HG03342 (cell line): ENCODE measurements at regions not wholly inside any gene's neighbourhood (a gene's known extent, or its start where the extent isn't known, plus 50 kb on each side); places are given as distances from the start of the nearest gene placed in this dataset.

ENCODE experiments used
- ATAC-seq: cut with Tn5 transposase; IDR thresholded peaks from one replicate; pipeline ENCODE4 v1.9.1; 2021; ENCODE audit warnings: mild to moderate bottlenecking, moderate library complexity; ENCODE audit not compliant: unreplicated experiment

GRCh38 chr2:64331849-64332699, 121.9 kb upstream of the LGALSL start:
- no peak for ATAC-seq

DNA sequence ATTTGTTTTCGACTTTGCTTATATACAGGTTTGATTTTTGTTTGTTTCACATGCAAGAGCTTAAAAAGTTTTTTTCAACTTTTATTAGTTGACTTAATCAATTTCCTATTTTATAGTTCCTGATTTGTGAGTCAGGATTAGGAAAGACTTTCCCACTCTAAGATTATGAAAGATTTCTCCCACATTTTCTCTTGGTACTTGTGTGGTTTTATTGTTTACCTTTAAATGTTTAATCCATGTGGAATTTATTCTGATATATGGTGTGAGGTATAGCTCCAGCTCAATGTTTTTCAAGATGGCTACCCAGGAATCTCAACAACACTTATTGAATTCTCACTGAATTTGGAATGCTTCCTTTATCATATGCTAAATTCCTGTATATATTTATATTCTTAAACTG, 117.8 kb upstream of the LGALSL start:
- ATAC-seq: no peak

GRCh38 chr2:64337314-64337713, 116.6 kb upstream of the LGALSL start:
- ATAC-seq: no peak

GRCh38 chr2:64338108-64338507, 115.9 kb upstream of the LGALSL start:
- no peak for ATAC-seq

DNA sequence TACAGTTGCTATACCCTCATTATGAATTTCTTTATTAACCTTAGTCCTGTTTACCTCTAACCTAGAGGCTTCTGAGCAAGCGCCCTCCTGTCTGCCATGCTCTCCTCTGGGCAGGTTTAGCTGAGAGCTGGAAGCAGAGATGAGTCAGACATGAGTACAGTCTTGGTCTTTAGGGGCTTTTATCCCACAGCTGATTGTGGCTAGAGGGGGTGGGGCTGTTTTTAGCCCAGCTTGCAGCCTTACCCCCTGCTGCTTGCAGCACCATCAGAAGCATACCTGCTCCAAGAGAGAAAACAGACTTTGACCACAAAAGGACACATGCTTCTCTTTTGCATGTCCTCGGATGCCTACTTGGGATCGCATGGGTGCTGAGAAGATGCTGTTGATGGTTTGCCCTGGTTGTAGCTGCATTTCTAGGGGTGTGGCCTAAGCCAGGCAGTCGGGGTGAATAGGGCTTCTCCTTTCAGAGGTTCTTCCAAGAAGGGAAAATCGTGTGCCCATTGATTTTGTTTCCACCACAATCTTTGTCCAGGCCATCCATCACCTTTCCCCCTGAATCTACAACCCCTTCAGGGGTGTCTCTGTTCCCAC, 115.0 kb upstream of the LGALSL start:
- ATAC-seq: no peak

DNA sequence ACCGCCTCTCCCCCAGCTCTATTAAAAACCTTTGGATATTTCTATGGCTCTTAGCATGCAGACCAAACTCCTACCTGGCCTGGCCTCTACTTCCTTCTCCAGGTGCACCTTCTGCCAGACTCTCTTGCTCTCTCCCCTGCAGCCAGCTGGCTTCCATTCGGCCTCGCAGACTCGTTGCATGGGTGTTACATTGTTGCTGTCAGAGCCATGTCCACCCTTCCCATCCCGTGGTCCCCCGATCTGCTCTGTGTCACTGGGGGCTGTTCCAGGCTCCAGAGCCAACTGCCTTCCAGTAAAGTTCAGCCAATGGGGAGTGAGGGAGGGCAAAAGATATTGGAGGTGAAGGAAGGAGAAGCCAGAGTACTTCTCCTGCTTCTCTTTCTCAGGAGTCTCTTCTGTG, 112.5 kb upstream of the LGALSL start:
- no peak for ATAC-seq

- ATAC-seq: no peak
These were observed 111.5 kb upstream of the LGALSL start for GRCh38 chr2:64342195-64343099.

DNA sequence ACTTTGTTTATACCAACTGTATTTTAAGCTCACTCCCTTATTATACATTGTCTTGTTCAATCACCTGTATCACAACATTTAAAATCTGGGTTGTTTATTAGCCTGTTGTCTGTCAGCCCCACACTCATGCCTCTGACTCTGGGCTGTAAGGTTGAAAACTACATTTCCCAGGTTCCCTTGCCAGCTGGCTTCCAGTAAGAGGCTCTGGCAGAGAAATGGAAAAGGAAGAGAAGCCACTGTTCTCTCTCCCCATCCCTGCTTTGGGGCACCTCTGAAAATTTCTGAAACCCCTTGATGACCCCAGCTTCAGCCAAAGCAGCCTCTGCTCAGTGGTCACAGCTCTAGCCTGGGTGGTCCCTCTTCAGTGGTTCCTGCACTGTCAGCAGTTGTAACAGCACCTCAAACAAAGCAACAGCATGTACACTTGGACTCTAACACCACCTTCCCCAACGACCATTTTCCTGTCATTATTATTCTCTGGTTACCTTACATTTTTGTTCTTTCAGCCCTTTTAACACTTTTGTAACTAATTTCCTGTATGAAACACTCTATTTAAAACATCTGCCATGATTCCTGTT, 108.9 kb upstream of the LGALSL start:
- no peak for ATAC-seq

DNA sequence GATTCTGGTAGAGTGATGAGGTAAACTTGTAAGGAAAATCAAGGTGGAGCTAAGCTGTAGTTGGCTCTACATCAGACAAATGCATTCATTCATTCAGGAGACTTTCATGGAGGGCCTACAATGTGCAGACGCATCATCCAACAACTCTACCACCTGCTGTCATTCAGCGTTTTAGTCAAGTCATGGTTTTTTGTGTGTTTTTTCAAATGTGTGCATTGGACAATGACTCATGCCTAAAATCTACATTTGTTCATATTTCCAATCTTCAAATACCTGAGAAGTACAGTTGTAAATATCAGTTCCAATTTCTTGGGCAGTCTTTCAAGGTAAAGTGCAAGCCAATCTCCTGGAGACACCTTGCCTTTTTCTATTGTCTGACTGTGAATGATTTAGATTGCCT, 108.0 kb upstream of the LGALSL start:
- no peak for ATAC-seq

- ATAC-seq: no peak
These were observed 105.4 kb upstream of the LGALSL start for GRCh38 chr2:64348386-64349130.

GRCh38 chr2:64349131-64349530, 104.8 kb upstream of the LGALSL start:
- no peak for ATAC-seq

DNA sequence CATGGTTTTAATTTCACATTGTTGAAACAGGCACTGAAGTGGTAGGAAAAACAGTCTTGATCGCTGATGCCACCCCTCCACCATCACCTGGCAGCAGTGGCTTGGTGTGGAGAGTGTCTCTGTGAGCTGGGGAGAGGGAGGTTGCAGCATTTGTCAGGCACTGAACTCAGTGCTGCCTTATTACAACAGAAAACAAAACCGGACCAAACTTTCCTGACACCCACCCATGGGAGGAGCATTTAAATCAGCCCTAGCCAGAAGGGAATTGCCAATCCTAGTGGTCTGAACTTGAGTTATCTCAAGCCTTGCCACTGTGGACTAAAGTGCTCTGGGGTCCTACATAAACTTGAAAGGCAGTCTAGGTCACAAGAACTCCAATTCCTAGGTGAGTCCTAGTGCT, 103.0 kb upstream of the LGALSL start:
- ATAC-seq: no peak

DNA sequence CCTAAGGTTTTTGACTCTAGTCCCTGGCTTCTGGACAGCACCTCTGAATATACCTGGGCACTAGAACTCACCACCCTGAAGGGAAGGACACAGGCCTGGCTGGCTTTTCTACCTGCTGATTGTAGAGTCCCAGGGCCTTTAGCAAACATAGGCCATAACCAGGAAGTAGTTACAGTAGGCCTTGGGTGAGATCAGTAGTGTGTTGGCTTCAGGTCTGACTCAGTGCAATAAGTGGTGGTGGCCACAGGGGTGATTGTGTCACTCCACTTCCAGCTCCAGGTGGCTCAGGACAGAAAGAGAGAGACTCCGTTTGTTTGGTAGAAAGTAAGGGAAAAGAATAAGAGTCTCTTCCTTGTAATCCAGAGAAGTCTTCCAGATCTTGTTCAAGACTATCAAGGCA, 101.7 kb upstream of the LGALSL start:
- ATAC-seq: no peak

- ATAC-seq: no peak
These were observed 98.9 kb upstream of the LGALSL start for GRCh38 chr2:64354857-64355680.

DNA sequence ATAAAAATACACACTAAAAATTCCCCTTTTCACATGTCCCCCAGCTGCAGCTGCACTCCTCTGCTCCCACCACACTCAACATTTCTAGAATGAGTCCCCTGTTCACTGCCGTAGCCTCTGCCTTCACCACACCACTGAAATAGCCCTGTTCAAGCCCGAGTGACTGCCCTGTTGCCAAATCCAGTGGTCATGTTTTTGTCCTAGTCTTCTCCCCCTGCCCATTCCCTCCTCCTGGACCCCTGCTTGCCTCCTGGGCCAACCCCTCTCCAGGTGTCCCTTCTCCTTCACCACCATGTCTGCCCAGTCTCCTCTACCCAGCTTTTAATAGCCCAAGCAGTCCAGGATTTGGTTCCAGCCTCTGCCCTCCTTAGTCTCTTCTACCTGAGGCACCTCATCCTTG, 97.1 kb upstream of the LGALSL start:
- ATAC-seq: no peak

DNA sequence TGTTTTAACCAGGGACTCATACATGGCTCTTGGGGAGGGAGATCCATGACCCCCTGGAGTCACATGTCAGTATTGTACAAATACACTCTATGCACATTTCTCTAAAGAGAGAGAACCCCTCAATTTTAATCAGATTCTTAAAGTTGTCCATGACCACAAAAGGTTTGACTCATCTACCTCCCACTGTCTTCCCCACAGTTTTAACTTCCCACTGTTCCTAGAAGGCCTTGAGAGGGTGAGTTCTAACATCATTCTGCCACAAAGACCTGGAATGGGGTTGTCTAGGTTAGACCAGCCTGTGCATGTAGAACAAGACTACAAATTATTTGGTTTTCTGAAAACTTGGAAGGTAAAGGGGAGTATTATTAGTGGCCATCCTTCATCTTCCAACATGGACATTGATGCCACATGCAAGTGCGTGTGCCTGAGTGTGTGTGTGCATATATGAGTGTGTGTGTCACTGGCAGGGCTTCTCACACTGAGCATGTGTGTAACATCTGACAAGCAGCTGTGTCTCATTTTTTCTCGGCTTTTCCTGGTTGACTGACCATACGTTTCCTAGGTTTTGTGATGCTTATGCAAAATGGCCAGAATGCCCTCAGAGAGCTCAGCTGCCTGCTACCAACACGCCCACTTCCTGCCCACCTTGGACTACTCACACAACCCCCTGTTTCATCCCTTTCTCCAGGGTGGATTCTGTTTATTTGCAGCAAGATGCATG, 94.6 kb upstream of the LGALSL start:
- ATAC-seq: peak; percentile 49

GRCh38 chr2:64359892-64360657, 93.9 kb upstream of the LGALSL start:
- ATAC-seq: peak; percentile 95
